H1 (cell line): ENCODE measurements at regions not wholly inside any gene's neighbourhood (a gene's known extent, or its start where the extent isn't known, plus 50 kb on each side); places are given as distances from the start of the nearest gene placed in this dataset.

ENCODE experiments used
- CTCF ChIA-PET: fragments of 300-600 bp; sonication (Branson Sonifier 250); formaldehyde crosslinking; loops from one replicate; lab custom pipeline; 2021; ENCODE audit not compliant: partially characterized antibody; lab: Charles Lee
- POLR2A ChIA-PET: fragments of 300-600 bp; sonication (Branson Sonifier 250); formaldehyde crosslinking; loops from one replicate; lab custom pipeline; 2021; ENCODE audit warnings: inconsistent platforms; ENCODE audit not compliant: partially characterized antibody; lab: Charles Lee
- DNase-seq, 2 experiments: peaks; one replicate each; pipeline versions ENCODE4 v3.0.0 to v3.0.0-alpha.2; 2010 to 2022; ENCODE audit warnings: low spot score in 2 of 2, low read depth in 1 of 2, mixed read lengths in 1 of 2
- FAIRE-seq: peaks from 2 replicates; lab custom pipeline; 2011; peaks lifted over from hg19 to GRCh38; lab: Jason Lieb, UNC
- H2AFZ ChIP-seq: 2 replicates; pipeline ENCODE4 v1.8.1; 2012; ENCODE audit warnings: low read length, inconsistent platforms
- H2AK5ac ChIP-seq: 2 replicates; pipeline ENCODE4 v1.6.1; 2013; ENCODE audit warnings: low read depth, low read length
- H2BK120ac ChIP-seq: replicated peaks from 2 replicates; pipeline ENCODE3; 2013; ENCODE audit warnings: low read depth, low read length, inconsistent platforms
- H2BK12ac ChIP-seq: 2 replicates; pipeline ENCODE4 v1.6.1; 2013; ENCODE audit warnings: low read depth, low read length
- H2BK15ac ChIP-seq: 2 replicates; pipeline ENCODE4 v1.6.1; 2013; ENCODE audit warnings: low read length
- H2BK20ac ChIP-seq: 2 replicates; pipeline ENCODE4 v1.6.1; 2013; ENCODE audit warnings: low read length
- H2BK5ac ChIP-seq: 2 replicates; pipeline ENCODE4 v1.6.1; 2013; ENCODE audit warnings: low read depth, low read length
- H3K14ac ChIP-seq: 2 replicates; pipeline ENCODE4 v1.6.1; 2013; ENCODE audit warnings: inconsistent platforms; ENCODE audit not compliant: insufficient read length
- H3K18ac ChIP-seq: 2 replicates; pipeline ENCODE4 v1.6.1; 2013; ENCODE audit warnings: low read length; ENCODE audit errors: extremely low read depth
- H3K23ac ChIP-seq: 2 replicates; pipeline ENCODE4 v1.6.1; 2013; ENCODE audit warnings: inconsistent platforms; ENCODE audit not compliant: insufficient read length
- H3K23me2 ChIP-seq: 2 replicates; pipeline ENCODE4 v1.6.1; 2013; ENCODE audit warnings: low read depth, low read length
- H3K27ac ChIP-seq: 2 replicates; pipeline ENCODE4 v1.6.1; 2011; ENCODE audit warnings: low read depth, low read length, inconsistent platforms
- H3K27me3 ChIP-seq, 4 experiments: replicated peaks in 1 of 4; 1 replicate in 1 of 4; 2 replicates in 3 of 4; pipeline versions ENCODE4 v1.6.1 to v1.8.1; 2011 to 2013; ENCODE audit warnings: low read length in 3 of 4, mild to moderate bottlenecking in 3 of 4, inconsistent platforms in 2 of 4, mixed read lengths in 2 of 4, moderate library complexity in 1 of 4; ENCODE audit not compliant: control insufficient read depth in 3 of 4, insufficient read depth in 3 of 4; ENCODE audit errors: extremely low read depth in 1 of 4
- H3K36me3 ChIP-seq, 4 experiments: 2 replicates each; pipeline versions ENCODE4 v1.6.1 to v1.8.1; 2011 to 2013; ENCODE audit warnings: mild to moderate bottlenecking in 4 of 4, low read length in 3 of 4, moderate library complexity in 2 of 4, control low read depth in 1 of 4, inconsistent platforms in 1 of 4; ENCODE audit not compliant: insufficient read depth in 4 of 4, control insufficient read depth in 2 of 4
- H3K4ac ChIP-seq: replicated peaks from 2 replicates; pipeline ENCODE3; 2013; ENCODE audit warnings: low read length, low read depth, mixed read lengths, inconsistent platforms; ENCODE audit not compliant: insufficient read length
- H3K4me1 ChIP-seq, 4 experiments: replicated peaks in 1 of 4; 1 replicate in 1 of 4; 2 replicates in 3 of 4; pipeline versions ENCODE4 v1.6.1 to v1.8.1; 2011 to 2013; ENCODE audit warnings: low read length in 3 of 4, inconsistent platforms in 2 of 4, mixed read lengths in 1 of 4; ENCODE audit not compliant: insufficient read depth in 4 of 4, control insufficient read depth in 3 of 4
- H3K4me2 ChIP-seq, 2 experiments: 2 replicates each; pipeline versions ENCODE4 v1.6.1 to v1.8.1; 2011 to 2013; ENCODE audit warnings: low read depth in 2 of 2, low read length in 2 of 2, control low read depth in 1 of 2, inconsistent platforms in 1 of 2, mild to moderate bottlenecking in 1 of 2; ENCODE audit not compliant: insufficient read depth in 1 of 2
- H3K4me3 ChIP-seq, 4 experiments: fragments of 200-600, 300-600 bp in 1 of 4; sonication (generic), shearing (Covaris generic), sonication (Bioruptor Twin) in 1 of 4; 2 replicates each; pipeline versions ENCODE4 v1.5.1 to v1.8.1; 2011 to 2016; ENCODE audit warnings: low read length in 4 of 4, low read depth in 3 of 4, control low read depth in 2 of 4, inconsistent platforms in 2 of 4, mild to moderate bottlenecking in 2 of 4, mixed read lengths in 1 of 4, moderate library complexity in 1 of 4; ENCODE audit not compliant: insufficient read depth in 2 of 4; ENCODE audit errors: extremely low read depth in 1 of 4
- H3K56ac ChIP-seq: replicated peaks from 2 replicates; pipeline ENCODE3; 2013; ENCODE audit warnings: low read depth, mild to moderate bottlenecking, mixed read lengths, low read length, inconsistent platforms; ENCODE audit not compliant: insufficient read length
- H3K79me1 ChIP-seq: 2 replicates; pipeline ENCODE4 v1.6.1; 2013; ENCODE audit warnings: low read depth, low read length, control low read depth
- H3K79me2 ChIP-seq, 2 experiments: 2 replicates each; pipeline versions ENCODE4 v1.6.1 to v1.8.1; 2012 to 2013; ENCODE audit warnings: low read length in 2 of 2, mild to moderate bottlenecking in 2 of 2, inconsistent platforms in 1 of 2; ENCODE audit not compliant: insufficient read depth in 2 of 2, control insufficient read depth in 1 of 2
- H3K9ac ChIP-seq, 4 experiments: replicated peaks in 1 of 4; 1 replicate in 1 of 4; 2 replicates in 3 of 4; pipeline versions ENCODE4 v1.6.1 to v1.8.1; 2011 to 2013; ENCODE audit warnings: low read depth in 3 of 4, low read length in 3 of 4, control low read depth in 2 of 4, mild to moderate bottlenecking in 2 of 4, moderate library complexity in 2 of 4, inconsistent platforms in 1 of 4; ENCODE audit errors: extremely low read depth in 1 of 4
- H3K9me3 ChIP-seq, 2 experiments: 2 replicates each; pipeline versions ENCODE4 v1.6.1 to v1.8.1; 2012 to 2013; ENCODE audit warnings: mild to moderate bottlenecking in 2 of 2, moderate library complexity in 2 of 2, control low read depth in 1 of 2, inconsistent platforms in 1 of 2, low read depth in 1 of 2, low read length in 1 of 2, mixed read lengths in 1 of 2; ENCODE audit not compliant: insufficient read depth in 2 of 2
- H4K20me1 ChIP-seq, 2 experiments: replicated peaks in 1 of 2; 2 replicates each; pipeline versions ENCODE3 to v1.8.1; 2011 to 2013; ENCODE audit warnings: inconsistent platforms in 2 of 2, low read length in 2 of 2, mild to moderate bottlenecking in 1 of 2; ENCODE audit not compliant: insufficient read depth in 2 of 2, control insufficient read depth in 1 of 2
- H4K5ac ChIP-seq: 2 replicates; pipeline ENCODE4 v1.6.1; 2013; ENCODE audit warnings: low read length, low read depth, mixed read lengths, inconsistent platforms; ENCODE audit not compliant: insufficient read length
- H4K8ac ChIP-seq: 2 replicates; pipeline ENCODE4 v1.8.0; 2013; ENCODE audit warnings: mild to moderate bottlenecking, moderate library complexity, low read length, inconsistent platforms; ENCODE audit not compliant: insufficient read depth; ENCODE audit errors: extremely low read depth
- H4K91ac ChIP-seq: replicated peaks from 2 replicates; pipeline ENCODE3; 2013; ENCODE audit warnings: low read length, mixed read lengths, inconsistent platforms; ENCODE audit not compliant: insufficient read length
- BACH1 ChIP-seq: IDR thresholded peaks from 2 replicates; pipeline ENCODE4 v1.6.1; 2012; ENCODE audit warnings: low read length, improper control_type of control experiment
- BCL11A ChIP-seq, 2 experiments: IDR thresholded peaks; one replicate each; pipeline ENCODE4 v1.6.1; 2011; ENCODE audit warnings: low read depth in 2 of 2, low read length in 2 of 2, mild to moderate bottlenecking in 2 of 2
- CREB1 ChIP-seq: IDR thresholded peaks from 2 replicates; pipeline ENCODE4 v1.6.1; 2012; ENCODE audit warnings: inconsistent platforms
- GABPA ChIP-seq: IDR thresholded peaks from 2 replicates; pipeline ENCODE4 v1.6.1; 2011; ENCODE audit warnings: mild to moderate bottlenecking, low read length, moderate library complexity, borderline replicate concordance; ENCODE audit not compliant: insufficient read depth
- KDM4A ChIP-seq: IDR thresholded peaks from one replicate; pipeline ENCODE4 v1.7.1; 2012; ENCODE audit warnings: low read depth, mild to moderate bottlenecking, moderate library complexity, low read length, inconsistent platforms; ENCODE audit not compliant: severe bottlenecking
- MAFK ChIP-seq: IDR thresholded peaks from 2 replicates; pipeline ENCODE4 v1.6.1; 2012; ENCODE audit warnings: low read depth, mild to moderate bottlenecking, improper control_type of control experiment, low read length
- NANOG ChIP-seq: IDR thresholded peaks from 2 replicates; pipeline ENCODE4 v1.6.1; 2011; ENCODE audit warnings: low read length, low read depth, mild to moderate bottlenecking, inconsistent platforms; ENCODE audit not compliant: insufficient read depth, poor library complexity, severe bottlenecking
- RAD21 ChIP-seq, 2 experiments: IDR thresholded peaks in 1 of 2; conservative IDR thresholded peaks in 1 of 2; 2 replicates each; pipeline ENCODE4 v1.6.1; 2011; ENCODE audit warnings: low read depth in 2 of 2, low read length in 2 of 2, improper control_type of control experiment in 1 of 2, inconsistent platforms in 1 of 2, mild to moderate bottlenecking in 1 of 2, moderate library complexity in 1 of 2
- SP2 ChIP-seq: IDR thresholded peaks from 2 replicates; pipeline ENCODE4 v1.6.1; 2012; ENCODE audit warnings: mild to moderate bottlenecking, low read length, inconsistent platforms
- TEAD4 ChIP-seq: IDR thresholded peaks from 2 replicates; pipeline ENCODE4 v1.6.1; 2012; ENCODE audit warnings: low read depth, low read length, inconsistent platforms, mixed read lengths
- YY1 ChIP-seq: IDR thresholded peaks from 2 replicates; pipeline ENCODE4 v1.6.1; 2011; ENCODE audit warnings: low read depth, mild to moderate bottlenecking, low read length
- WGBS, 2 experiments: shearing (Covaris generic) in 1 of 2; methylation state at CpG; one replicate each; pipeline versions ENCODE4 v1.1.6 to v1.1.7; 2013 to 2015; ENCODE audit warnings: low lambda C conversion rate in 2 of 2, mixed read lengths in 2 of 2, inconsistent platforms in 1 of 2, low coverage in 1 of 2, missing lambda C conversion rate in 1 of 2; ENCODE audit not compliant: insufficient replicate concordance in 2 of 2, insufficient coverage in 1 of 2, insufficient read length in 1 of 2; ENCODE audit errors: extremely low coverage in 1 of 2, missing lambda C conversion rate in 1 of 2; 5-methylcytosine and 5-hydroxymethylcytosine counted together
- TF ChIP-seq, protein P1 (sequence below): IDR thresholded peaks from 2 replicates; pipeline ENCODE4 v1.6.1; 2012; ENCODE audit warnings: inconsistent platforms

DNA sequence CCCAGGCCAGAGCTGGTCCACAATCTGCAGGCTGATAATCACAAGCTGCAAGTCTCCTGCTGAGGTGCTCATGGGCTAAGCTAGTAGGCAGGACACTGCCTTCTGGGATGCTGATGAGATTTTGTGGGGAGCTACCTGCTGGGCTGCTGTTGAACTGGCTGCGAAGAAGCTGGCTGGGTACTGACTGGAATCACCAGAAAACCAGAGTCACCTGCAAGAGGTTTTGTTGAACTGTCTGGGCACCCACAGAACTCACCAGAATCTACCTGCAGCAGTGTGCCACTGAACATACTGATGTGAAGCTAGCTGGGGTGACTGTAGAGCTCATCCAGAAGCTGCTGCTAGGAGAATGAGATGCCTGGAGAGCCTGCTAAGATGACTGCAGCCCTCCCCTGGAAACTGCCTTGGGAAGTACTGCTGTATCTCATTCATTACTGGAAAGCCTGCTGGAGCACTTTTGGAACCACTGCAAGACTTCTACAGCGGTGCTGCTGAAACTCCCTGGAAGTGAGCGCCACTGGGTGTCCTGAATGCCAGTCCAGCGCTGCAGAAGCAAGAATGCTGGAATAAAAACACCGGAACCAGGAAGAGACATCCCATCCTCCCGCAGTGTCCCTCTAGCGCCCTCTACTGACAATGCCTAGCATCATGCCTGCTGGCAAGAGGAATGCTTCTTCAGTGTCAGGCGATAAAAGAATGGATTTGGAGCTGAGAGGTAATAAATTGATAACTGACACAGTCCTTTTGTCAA is 64.9 kb upstream of the ARHGAP18 start:
- H2BK120ac ChIP-seq: no peak overlapping the region
- H3K4me2 ChIP-seq: peak overlapping the region; percentile 1 to 60; a peak in 3 of 4 replicates
- H3K27ac ChIP-seq: no peak overlapping the region
- H3K56ac ChIP-seq: no peak overlapping the region
- no peaks in the 10 kb centered on the region for H4K20me1 ChIP-seq
- H2AK5ac ChIP-seq: no peak overlapping the region
- H3K36me3 ChIP-seq: no peaks in the 10 kb centered on the region
- no peak overlapping the region for H2BK5ac ChIP-seq
- H3K23me2 ChIP-seq: no peaks in the 10 kb centered on the region
- no peak overlapping the region for H4K91ac ChIP-seq
- FAIRE-seq: peak; percentile 89
- no peaks in the 10 kb centered on the region; a peak in 1 of 4 replicates for H3K9me3 ChIP-seq
- peaks cover 0 to 4% (median 2%) of the 10 kb centered on the region in 4 experiments; a peak in 3 of 7 replicates for H3K4me1 ChIP-seq
- H3K79me2 ChIP-seq: no peaks in the 10 kb centered on the region
- peak; percentile 54 to 85 for DNase-seq
- no peak overlapping the region for H3K14ac ChIP-seq
- H4K5ac ChIP-seq: no peak overlapping the region
- no peak overlapping the region for H3K4ac ChIP-seq
- no peak overlapping the region for H3K9ac ChIP-seq
- ChIA-PET POLR2A (interaction anchor here (0.7 kb wide), 1 partner anchor 30 kb away, joined by 4 read pairs; no protein-coding TSS in a partner anchor), CTCF (interaction anchor here (0.6 to 4.7 kb wide), 82 partner anchors 7 to 448 kb away, joined by 3 to 71 read pairs (median 4); partner anchors contain the start of gene TMEM244)
- no peak overlapping the region for H2BK20ac ChIP-seq
- H3K18ac ChIP-seq: no peak overlapping the region
- H3K79me1 ChIP-seq: no peaks in the 10 kb centered on the region
- H2BK15ac ChIP-seq: no peak overlapping the region
- no peak overlapping the region for H3K23ac ChIP-seq
- H2AFZ ChIP-seq: peak overlapping the region; percentile 100
- 31% methylated on average over 8 of the region's 8 CpGs; no CpG with 5 or more reads in 1 of the 2 experiments for WGBS, 2 experiments
- peak overlapping the region in 3 of 4 experiments; percentile 22 to 43 (median 34); a peak in 4 of 8 replicates for H3K4me3 ChIP-seq
- peak overlapping the region; percentile 48; the same call in 1 of the 2 replicates for H4K8ac ChIP-seq
- no peaks in the 10 kb centered on the region for H3K27me3 ChIP-seq
- H2BK12ac ChIP-seq: no peak overlapping the region
- TF ChIP-seq KDM4A: peak; percentile 31
- TF ChIP-seq YY1: peak; percentile 50; the same call in 1 of the 2 replicates
- peak; percentile 81 to 89 for TF ChIP-seq RAD21 (IDR thresholded peaks at IDR 0.05 in 1 of 2, conservative IDR thresholded peaks at IDR 0.05 in 1 of 2; ENCODE audit: low read depth in 2 of 2, low read length in 2 of 2)
- TF ChIP-seq NANOG: no peak
- no peak for TF ChIP-seq BACH1
- TF ChIP-seq CREB1: 0 out of 2 replicates have a peak, but pooled peaks have one; percentile 27
- no peak for TF ChIP-seq SP2
- no peak for TF ChIP-seq MAFK
- TF ChIP-seq BCL11A (IDR thresholded peaks at IDR 0.05; ENCODE audit: low read depth in 2 of 2, low read length in 2 of 2): no peak
- TF ChIP-seq, protein P1, sequence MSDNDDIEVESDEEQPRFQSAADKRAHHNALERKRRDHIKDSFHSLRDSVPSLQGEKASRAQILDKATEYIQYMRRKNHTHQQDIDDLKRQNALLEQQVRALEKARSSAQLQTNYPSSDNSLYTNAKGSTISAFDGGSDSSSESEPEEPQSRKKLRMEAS: no peak
- no peak for TF ChIP-seq GABPA
- TF ChIP-seq TEAD4: 0 out of 2 replicates have a peak, but pooled peaks have one; percentile 54
